Kidney (tissue), 13 donors: ENCODE measurements at regions not wholly inside any gene's neighbourhood (a gene's known extent, or its start where the extent isn't known, plus 50 kb on each side); places are given as distances from the start of the nearest gene placed in this dataset.

Experiments
- DNase-seq, 5 donors: peaks; one replicate each; pipeline ENCODE4 v3.0.0-alpha.2; 2013 to 2020
- FAIRE-seq: peaks from 2 replicates; lab custom pipeline; 2012; peaks lifted over from hg19 to GRCh38; lab: Jason Lieb, UNC
- H3K27ac ChIP-seq, 2 donors: one replicate each; pipeline ENCODE4 v1.7.0; 2013; ENCODE audit warnings: low read depth in 2 of 2, low read length in 2 of 2, inconsistent platforms in 1 of 2
- H3K27me3 ChIP-seq: one replicate; pipeline ENCODE4 v1.7.1; 2013; ENCODE audit warnings: low read length, inconsistent platforms; ENCODE audit not compliant: control insufficient read depth, insufficient read depth
- H3K36me3 ChIP-seq, 3 donors: one replicate each; pipeline versions ENCODE4 v1.7.0 to v1.7.1; 2013; ENCODE audit warnings: low read length in 3 of 3, control low read depth in 1 of 3, inconsistent platforms in 1 of 3; ENCODE audit not compliant: insufficient read depth in 3 of 3, control insufficient read depth in 2 of 3
- H3K4me1 ChIP-seq, 3 donors: one replicate each; pipeline versions ENCODE4 v1.7.0 to v1.7.1; 2013; ENCODE audit warnings: low read length in 3 of 3, inconsistent platforms in 1 of 3, low read depth in 1 of 3; ENCODE audit not compliant: control insufficient read depth in 2 of 3, insufficient read depth in 2 of 3
- H3K4me3 ChIP-seq, 3 donors: one replicate each; pipeline versions ENCODE4 v1.7.0 to v1.8.1; 2013; ENCODE audit warnings: low read length in 3 of 3, control low read depth in 1 of 3, inconsistent platforms in 1 of 3
- H3K9ac ChIP-seq, 3 donors: one replicate each; pipeline versions ENCODE4 v1.7.0 to v1.7.1; 2013; ENCODE audit warnings: low read length in 3 of 3, control low read depth in 1 of 3, inconsistent platforms in 1 of 3
- H3K9me3 ChIP-seq, 3 donors: one replicate each; pipeline versions ENCODE4 v1.7.0 to v1.7.1; 2013; ENCODE audit warnings: low read length in 3 of 3, control low read depth in 1 of 3, inconsistent platforms in 1 of 3; ENCODE audit not compliant: control insufficient read depth in 2 of 3, insufficient read depth in 1 of 3
- intact Hi-C: fragments of 100-400 bp; cut with DNase I; formaldehyde crosslinking; loops from one replicate; pipeline ENCODE4 v1.11.1; 2022
- TF ChIP-seq, protein P1 (sequence below): IDR thresholded peaks from 3 replicates; pipeline ENCODE4 v1.5.1; 2012; ENCODE audit warnings: mild to moderate bottlenecking, moderate library complexity, borderline replicate concordance; ENCODE audit not compliant: insufficient read depth; ENCODE audit errors: extremely low read depth
- donor health status: control.
- donor health status: control.
- donor health status: control.
- donor health status: control.
- donor health status: control.
- donor health status: DM: yes; HTN: yes; CAD: no.
- donor health status: Normal renal cell carcinoma (clear cell type).

GRCh38 chr1:234530672-234531071, 51.7 kb upstream of the TARBP1 start:
- peaks cover 11 to 49% (median 39%) of the 10 kb centered on the region in 3 donors for H3K4me1 ChIP-seq
- H3K9me3 ChIP-seq, result no peaks in the 10 kb centered on the region
- H3K36me3 ChIP-seq, result no peaks in the 10 kb centered on the region
- H3K9ac ChIP-seq, result peak overlapping the region in 1 of 3 donors; percentile 13
- intact Hi-C loops, result no loop called here
- no peaks in the 10 kb centered on the region for H3K27me3 ChIP-seq
- no peak overlapping the region for H3K4me3 ChIP-seq
- DNase-seq (peak in 1 of 5 donors; percentile 38), FAIRE-seq (no peak)
- TF ChIP-seq, protein P1, sequence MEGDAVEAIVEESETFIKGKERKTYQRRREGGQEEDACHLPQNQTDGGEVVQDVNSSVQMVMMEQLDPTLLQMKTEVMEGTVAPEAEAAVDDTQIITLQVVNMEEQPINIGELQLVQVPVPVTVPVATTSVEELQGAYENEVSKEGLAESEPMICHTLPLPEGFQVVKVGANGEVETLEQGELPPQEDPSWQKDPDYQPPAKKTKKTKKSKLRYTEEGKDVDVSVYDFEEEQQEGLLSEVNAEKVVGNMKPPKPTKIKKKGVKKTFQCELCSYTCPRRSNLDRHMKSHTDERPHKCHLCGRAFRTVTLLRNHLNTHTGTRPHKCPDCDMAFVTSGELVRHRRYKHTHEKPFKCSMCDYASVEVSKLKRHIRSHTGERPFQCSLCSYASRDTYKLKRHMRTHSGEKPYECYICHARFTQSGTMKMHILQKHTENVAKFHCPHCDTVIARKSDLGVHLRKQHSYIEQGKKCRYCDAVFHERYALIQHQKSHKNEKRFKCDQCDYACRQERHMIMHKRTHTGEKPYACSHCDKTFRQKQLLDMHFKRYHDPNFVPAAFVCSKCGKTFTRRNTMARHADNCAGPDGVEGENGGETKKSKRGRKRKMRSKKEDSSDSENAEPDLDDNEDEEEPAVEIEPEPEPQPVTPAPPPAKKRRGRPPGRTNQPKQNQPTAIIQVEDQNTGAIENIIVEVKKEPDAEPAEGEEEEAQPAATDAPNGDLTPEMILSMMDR, result no peak
- H3K27ac ChIP-seq, result peak overlapping the region; percentile 94

DNA sequence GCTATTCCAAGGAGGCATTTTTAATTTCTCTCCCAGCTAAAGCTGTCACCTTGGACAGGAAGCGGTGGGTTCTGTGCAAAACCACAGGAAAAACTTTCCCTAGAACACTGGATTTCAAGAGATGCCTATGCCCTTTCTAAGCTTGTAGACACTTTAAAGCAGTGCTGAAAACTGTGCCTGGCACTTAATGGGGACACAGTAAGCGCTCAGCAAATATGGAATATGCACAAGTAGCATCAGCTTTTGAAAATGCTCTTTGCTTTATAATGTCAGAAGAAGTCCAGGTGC, 50.9 kb upstream of the TARBP1 start:
- Histone ChIP-seq H3K9me3 (no peaks in the 10 kb centered on the region), H3K9ac (no peak overlapping the region), H3K4me3 (no peak overlapping the region), H3K27ac (no peak overlapping the region), H3K36me3 (no peaks in the 10 kb centered on the region), H3K27me3 (no peaks in the 10 kb centered on the region), H3K4me1 (peaks cover 5 to 41% (median 32%) of the 10 kb centered on the region in 3 donors)
- TF ChIP-seq, protein P1, result no peak
- no peak for DNase-seq
- FAIRE-seq, result no peak
- intact Hi-C loops, result no loop called here

GRCh38 chr1:234529095-234529949, 50.3 kb upstream of the TARBP1 start:
- H3K27me3 ChIP-seq, result no peaks in the 10 kb centered on the region
- H3K9ac ChIP-seq, result no peak overlapping the region
- TF ChIP-seq, protein P1, result no peak
- H3K4me3 ChIP-seq, result no peak overlapping the region
- intact Hi-C loops, result no loop called here
- H3K36me3 ChIP-seq, result no peaks in the 10 kb centered on the region
- H3K27ac ChIP-seq, result peak overlapping the region in 1 of 2 donors; percentile 2
- peak in 1 of 5 donors; percentile 28 for DNase-seq
- H3K9me3 ChIP-seq, result no peaks in the 10 kb centered on the region
- FAIRE-seq, result no peak
- peaks cover 3 to 35% (median 27%) of the 10 kb centered on the region in 3 donors for H3K4me1 ChIP-seq
